Mucosa of descending colon (tissue), 3 donors: ENCODE measurements at regions not wholly inside any gene's neighbourhood (a gene's known extent, or its start where the extent isn't known, plus 50 kb on each side); places are given as distances from the start of the nearest gene placed in this dataset.

ENCODE experiments used
- ATAC-seq: fragments of 200-7000 bp; cut with Tn5 transposase; one replicate; pipeline ENCODE4 v1.9.1; 2020; ENCODE audit warnings: mild to moderate bottlenecking, moderate library complexity
- DNase-seq, 3 donors: peaks; one replicate each; pipeline ENCODE4 v3.0.0-alpha.2; 2020
- H3K36me3 ChIP-seq: fragments of 200-600 bp; one replicate; pipeline ENCODE4 v1.8.0; 2021; ENCODE audit warnings: low read depth, mild to moderate bottlenecking
- H3K4me1 ChIP-seq: fragments of 200-600 bp; one replicate; pipeline ENCODE4 v1.8.0; 2021; ENCODE audit warnings: low read depth, mild to moderate bottlenecking
- H3K4me3 ChIP-seq: fragments of 200-600 bp; one replicate; pipeline ENCODE4 v1.8.0; 2021; ENCODE audit warnings: mild to moderate bottlenecking
- H3K9me3 ChIP-seq: fragments of 200-600 bp; one replicate; pipeline ENCODE4 v1.8.0; 2021; ENCODE audit warnings: mild to moderate bottlenecking
- CTCF ChIP-seq: fragments of 200-600 bp; IDR thresholded peaks from one replicate; pipeline ENCODE4 v1.8.0; 2022; ENCODE audit warnings: antibody characterized with exemption, mild to moderate bottlenecking
- intact Hi-C, 2 donors: fragments of 100-400 bp; cut with DNase I in 1 of 2; cut with micrococcal nuclease in 1 of 2; formaldehyde crosslinking; loops; one replicate each; pipeline versions ENCODE4 v1.11.0 to v1.11.1; 2022; cut with DNase I, micrococcal nuclease
- donor health status: DM: no; HTN: no; CAD: no; lungs with moderate emphysema.
- donor health status: DM: no; HTN: no; CAD: no.
- donor health status: DM: no; HTN: yes; CAD: no.

- no peak for ATAC-seq
- no peaks in the 10 kb centered on the region for H3K36me3 ChIP-seq
- H3K4me3 ChIP-seq: no peak overlapping the region
- TF ChIP-seq CTCF: no peak
- no peak for DNase-seq
- no peaks in the 10 kb centered on the region for H3K4me1 ChIP-seq
- H3K9me3 ChIP-seq: no peaks in the 10 kb centered on the region
- intact Hi-C loops: no loop called here
Measured at GRCh38 chr14:30251557-30252100, 307.3 kb upstream of the G2E3 start.

- H3K36me3 ChIP-seq: no peaks in the 10 kb centered on the region
- intact Hi-C loops: no loop called here
- DNase-seq (no peak), ATAC-seq (no peak)
- no peak overlapping the region for H3K4me3 ChIP-seq
- TF ChIP-seq CTCF: no peak
- H3K4me1 ChIP-seq: no peaks in the 10 kb centered on the region
- no peaks in the 10 kb centered on the region for H3K9me3 ChIP-seq
Measured at GRCh38 chr14:30252151-30252550, 306.8 kb upstream of the G2E3 start.

- DNase-seq (no peak), ATAC-seq (no peak)
- H3K9me3 ChIP-seq: no peaks in the 10 kb centered on the region
- intact Hi-C loops: no loop called here
- H3K4me1 ChIP-seq: no peaks in the 10 kb centered on the region
- no peak overlapping the region for H3K4me3 ChIP-seq
- no peaks in the 10 kb centered on the region for H3K36me3 ChIP-seq
- TF ChIP-seq CTCF: no peak
Measured at GRCh38 chr14:30252783-30253674, 305.9 kb upstream of the G2E3 start.

- Histone ChIP-seq H3K36me3 (no peaks in the 10 kb centered on the region), H3K4me3 (no peak overlapping the region), H3K9me3 (no peaks in the 10 kb centered on the region), H3K4me1 (no peaks in the 10 kb centered on the region)
- DNase-seq: no peak
- TF ChIP-seq CTCF: no peak
- no peak for ATAC-seq
- intact Hi-C loops: no loop called here
Measured at GRCh38 chr14:30256627-30257026, 302.3 kb upstream of the G2E3 start.

GRCh38 chr14:30257946-30258661 lies 300.9 kb upstream of the G2E3 start:
- intact Hi-C loops: no loop called here
- no peaks in the 10 kb centered on the region for H3K4me1 ChIP-seq
- ATAC-seq (no peak), DNase-seq (no peak)
- H3K9me3 ChIP-seq: no peaks in the 10 kb centered on the region
- TF ChIP-seq CTCF: no peak
- H3K36me3 ChIP-seq: no peaks in the 10 kb centered on the region
- H3K4me3 ChIP-seq: no peak overlapping the region
